Fibroblast of pulmonary artery (primary cell): ENCODE measurements at regions not wholly inside any gene's neighbourhood (a gene's known extent, or its start where the extent isn't known, plus 50 kb on each side); places are given as distances from the start of the nearest gene placed in this dataset.
"Not testable (repeated sequence)": the region's sequence is repeated elsewhere in the genome, so short reads cannot be mapped to it uniquely, and the experiment has no call there.

Experiments used
- DNase-seq: peaks from one replicate; pipeline ENCODE4 v3.0.0-alpha.2; 2010; ENCODE audit warnings: low read depth
- H3K4me3 ChIP-seq: replicated peaks from 2 replicates; pipeline ENCODE4 v1.5.1; 2011; ENCODE audit warnings: low read depth, mild to moderate bottlenecking, control low read depth, low read length, moderate library complexity
- CTCF ChIP-seq: IDR thresholded peaks from 2 replicates; pipeline ENCODE4 v1.5.1; 2011; ENCODE audit warnings: mild to moderate bottlenecking, control low read depth, low read length, inconsistent platforms; ENCODE audit errors: missing control alignments

- TF ChIP-seq CTCF = no peak
- DNase-seq = no peak
- no peak overlapping the region for H3K4me3 ChIP-seq
These were observed 131.3 kb upstream of the PCDH20 start for GRCh38 chr13:61546911-61547310.

GRCh38 chr13:61546413-61546812 lies 130.8 kb upstream of the PCDH20 start:
- no peak overlapping the region for H3K4me3 ChIP-seq
- DNase-seq = no peak
- TF ChIP-seq CTCF = no peak

- TF ChIP-seq CTCF = no peak
- no peak overlapping the region for H3K4me3 ChIP-seq
- no peak for DNase-seq
These were observed 120.8 kb upstream of the PCDH20 start for GRCh38 chr13:61536433-61536832.

- no peak overlapping the region for H3K4me3 ChIP-seq
- DNase-seq = no peak
- no peak for TF ChIP-seq CTCF
These were observed 115.9 kb upstream of the PCDH20 start for GRCh38 chr13:61531383-61532065.

- H3K4me3 ChIP-seq, DNase-seq: not testable (repeated sequence)
These were observed 103.6 kb upstream of the PCDH20 start for GRCh38 chr13:61519214-61519613.

- no peak for TF ChIP-seq CTCF
- DNase-seq = no peak
- no peak overlapping the region for H3K4me3 ChIP-seq
These were observed 93.3 kb upstream of the PCDH20 start for GRCh38 chr13:61508936-61509335.

GRCh38 chr13:61500176-61500575 lies 84.5 kb upstream of the PCDH20 start:
- no peak for DNase-seq

More at GRCh38 chr13:61500176-61500575, 84.5 kb upstream of the PCDH20 start:
- TF ChIP-seq CTCF = no peak
- H3K4me3 ChIP-seq = no peak overlapping the region
